ENCODE measurements at regions not wholly inside any gene's neighbourhood (a gene's known extent, or its start where the extent isn't known, plus 50 kb on each side); places are given as distances from the start of the nearest gene placed in this dataset.

GRCh38 chr6:87840324-87840723, 138.3 kb upstream of the AKIRIN2 start:
- TF ChIP-seq SP1 (IDR thresholded peaks at IDR 0.05) (no peak), FOXA1 (IDR thresholded peaks at IDR 0.05) (no peak), FOXM1 (IDR thresholded peaks at IDR 0.05; ENCODE audit: borderline replicate concordance) (no peak), ZNF384 (IDR thresholded peaks at IDR 0.05) (no peak), HDGF (IDR thresholded peaks at IDR 0.05; ENCODE audit: borderline replicate concordance) (no peak)

Measured in HEK293T (cell line).